H1 (cell line): ENCODE measurements at regions not wholly inside any gene's neighbourhood (a gene's known extent, or its start where the extent isn't known, plus 50 kb on each side); places are given as distances from the start of the nearest gene placed in this dataset.

Experiments used
- CHD7 ChIP-seq: fragments of 300-600 bp; sonication (generic); IDR thresholded peaks from 2 replicates; pipeline ENCODE4 v1.7.1; 2012; ENCODE audit warnings: low read length, moderate library complexity, mild to moderate bottlenecking, inconsistent platforms; ENCODE audit not compliant: insufficient replicate concordance
- KDM1A ChIP-seq: fragments of 200-600, 300-600 bp; sonication (generic); IDR thresholded peaks from 2 replicates; pipeline ENCODE4 v1.7.1; 2016; ENCODE audit warnings: mild to moderate bottlenecking, low read length, borderline replicate concordance
- NRF1 ChIP-seq: IDR thresholded peaks from 2 replicates; pipeline ENCODE4 v1.6.1; 2011; ENCODE audit warnings: mild to moderate bottlenecking, low read depth, low read length, improper control_type of control experiment
- RBBP5 ChIP-seq: IDR thresholded peaks from 2 replicates; pipeline ENCODE4 v1.7.1; 2012; ENCODE audit warnings: low read depth, mild to moderate bottlenecking, inconsistent platforms, low read length, moderate library complexity, borderline replicate concordance
- USF2 ChIP-seq: IDR thresholded peaks from 2 replicates; pipeline ENCODE4 v1.6.1; 2011; ENCODE audit warnings: low read length, improper control_type of control experiment

DNA sequence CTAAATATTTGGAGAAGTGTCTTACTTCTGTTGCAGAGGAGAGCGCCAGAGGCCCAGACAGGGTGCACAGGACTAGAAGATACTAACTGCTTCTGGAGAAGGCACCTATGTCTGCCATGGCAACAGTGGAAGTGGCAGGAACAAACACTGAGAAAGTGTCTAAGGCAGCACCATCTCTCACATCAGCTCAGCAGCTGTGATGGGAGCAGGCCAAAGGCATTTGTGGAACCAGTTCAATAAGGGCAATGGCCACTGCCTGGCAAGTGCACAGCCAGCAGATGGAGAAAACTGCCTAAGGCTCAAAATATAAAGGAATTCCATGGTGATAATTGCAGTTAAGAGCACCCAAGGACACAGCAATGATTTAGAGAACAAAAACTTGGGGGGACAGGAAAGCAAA, 563.0 kb upstream of the CCDC54 start (continued):
- TF ChIP-seq NRF1 (no peak), CHD7 (no peak), USF2 (no peak), KDM1A (no peak), RBBP5 (no peak)
